A549 (cell line): ENCODE measurements at regions not wholly inside any gene's neighbourhood (a gene's known extent, or its start where the extent isn't known, plus 50 kb on each side); places are given as distances from the start of the nearest gene placed in this dataset.

Experiments
- ATAC-seq, 2 experiments: fragments of 200-7000 bp in 1 of 2; fragments of >200 bp in 1 of 2; cut with Nextera tagmentation in 1 of 2; cut with Tn5 transposase in 1 of 2; 3 replicates each; pipeline versions ENCODE4 v1.8.0 to v1.9.1; 2018 to 2020; ENCODE audit warnings: mild to moderate bottlenecking in 1 of 2, moderate library complexity in 1 of 2
- CTCF ChIA-PET: fragments of 300-600 bp; sonication (Branson Sonifier 250); formaldehyde crosslinking; extraction: SDS; loops from one replicate; lab custom pipeline; 2021; ENCODE audit warnings: antibody characterized with exemption, inconsistent platforms; lab: Yijun Ruan, JAX
- POLR2A ChIA-PET: fragments of 350-600 bp; formaldehyde crosslinking; extraction: SDS; loops from one replicate; lab custom pipeline; 2021; ENCODE audit warnings: antibody characterized with exemption, inconsistent platforms; lab: Yijun Ruan, JAX
- DNase-seq, 2 experiments: peaks; one replicate each; pipeline versions ENCODE4 v3.0.0 to v3.0.0-alpha.2; 2011 to 2016; ENCODE audit warnings: low read depth in 1 of 2, low spot score in 1 of 2
- FAIRE-seq: peaks from 2 replicates; lab custom pipeline; 2011; peaks lifted over from hg19 to GRCh38; lab: Jason Lieb, UNC
- H3K27ac ChIP-seq, 2 experiments: fragments of >200 bp; sonication (Bioruptor Twin); formaldehyde crosslinking; 3 replicates each; pipeline ENCODE4 v1.5.1; 2016 to 2017
- H3K4me1 ChIP-seq: fragments of >200 bp; sonication (Bioruptor Twin); formaldehyde crosslinking; 3 replicates; pipeline ENCODE4 v1.6.1; 2016
- H3K4me2 ChIP-seq: fragments of >200 bp; sonication (Bioruptor Twin); formaldehyde crosslinking; 3 replicates; pipeline ENCODE4 v1.6.1; 2016
- H3K4me3 ChIP-seq: fragments of >200 bp; sonication (Bioruptor Twin); formaldehyde crosslinking; 3 replicates; pipeline ENCODE4 v1.5.1; 2016
- H3K9me3 ChIP-seq: fragments of >200 bp; sonication (Bioruptor Twin); formaldehyde crosslinking; 3 replicates; pipeline ENCODE4 v1.6.1; 2016
- BHLHE40 ChIP-seq: IDR thresholded peaks from 2 replicates; pipeline ENCODE4 v1.6.1; 2012; ENCODE audit warnings: low read depth, low read length, inconsistent platforms
- CBX2 ChIP-seq: fragments of 200-600 bp; sonication (generic); IDR thresholded peaks from 2 replicates; pipeline ENCODE4 v1.6.1; 2016; ENCODE audit warnings: low read depth, mild to moderate bottlenecking, borderline replicate concordance
- CBX8 ChIP-seq: fragments of 200-600 bp; sonication (generic); IDR thresholded peaks from 2 replicates; pipeline ENCODE4 v1.6.1; 2016
- CEBPB ChIP-seq, 2 experiments: fragments of >200 bp in 1 of 2; sonication (Bioruptor Twin) in 1 of 2; formaldehyde crosslinking in 1 of 2; IDR thresholded peaks; 2 replicates each; pipeline ENCODE4 v1.6.1; 2012 to 2016
- FOSB ChIP-seq: fragments of 250-450 bp; sonication (Bioruptor Pico); IDR thresholded peaks from 2 replicates; pipeline ENCODE4 v1.5.0; 2020; ENCODE audit warnings: mild to moderate bottlenecking, moderate library complexity
- HDAC2 ChIP-seq: fragments of 200-600 bp; sonication (generic); IDR thresholded peaks from 2 replicates; pipeline ENCODE4 v1.6.1; 2016
- HES2 ChIP-seq: fragments of >200 bp; sonication (Bioruptor Twin); formaldehyde crosslinking; IDR thresholded peaks from 2 replicates; pipeline ENCODE4 v1.6.1; 2016
- HOXA7 ChIP-seq: fragments of 250-450 bp; sonication (Bioruptor Pico); IDR thresholded peaks from 2 replicates; pipeline ENCODE4 v1.5.0; 2020; ENCODE audit warnings: mild to moderate bottlenecking, moderate library complexity
- JUN ChIP-seq, 2 experiments: fragments of >200 bp; sonication (Bioruptor Twin); formaldehyde crosslinking; IDR thresholded peaks; 2 replicates in 1 of 2; 3 replicates in 1 of 2; pipeline ENCODE4 v1.6.1; 2016 to 2017
- JUNB ChIP-seq: fragments of >200 bp; sonication (Bioruptor Twin); formaldehyde crosslinking; IDR thresholded peaks from 2 replicates; pipeline ENCODE4 v1.6.1; 2016
- MAX ChIP-seq: IDR thresholded peaks from 2 replicates; pipeline ENCODE4 v1.6.1; 2012
- NPAS2 ChIP-seq: fragments of 250-450 bp; sonication (Bioruptor Pico); IDR thresholded peaks from 2 replicates; pipeline ENCODE4 v1.8.0; 2022; ENCODE audit warnings: mild to moderate bottlenecking, moderate library complexity, borderline replicate concordance
- PHF8 ChIP-seq: fragments of 200-600 bp; sonication (generic); IDR thresholded peaks from 2 replicates; pipeline ENCODE4 v1.6.1; 2016; ENCODE audit warnings: low read depth, mild to moderate bottlenecking, antibody characterized with exemption, moderate library complexity, borderline replicate concordance
- REST ChIP-seq: fragments of 200-600 bp; sonication (generic); IDR thresholded peaks from 2 replicates; pipeline ENCODE4 v1.6.1; 2016; ENCODE audit warnings: antibody characterized with exemption, mild to moderate bottlenecking, moderate library complexity
- RNF2 ChIP-seq: fragments of 200-600 bp; sonication (generic); IDR thresholded peaks from 2 replicates; pipeline ENCODE4 v1.6.1; 2016; ENCODE audit warnings: low read depth, mild to moderate bottlenecking, antibody characterized with exemption, moderate library complexity, borderline replicate concordance
- SMC3 ChIP-seq: fragments of >200 bp; sonication (Bioruptor Twin); formaldehyde crosslinking; IDR thresholded peaks from 3 replicates; pipeline ENCODE4 v1.6.1; 2018; ENCODE audit warnings: inconsistent platforms
- SREBF2 ChIP-seq: fragments of 450-650 bp; IDR thresholded peaks from 2 replicates; pipeline ENCODE4 v1.6.1; 2014; ENCODE audit warnings: mild to moderate bottlenecking, moderate library complexity
- TP53 ChIP-seq: fragments of 250-450 bp; sonication (Bioruptor Pico); IDR thresholded peaks from 2 replicates; pipeline ENCODE4 v1.5.0; 2021; ENCODE audit warnings: mild to moderate bottlenecking, moderate library complexity
- ZFP36 ChIP-seq: fragments of 450-650 bp; IDR thresholded peaks from 2 replicates; pipeline ENCODE4 v1.6.1; 2014; ENCODE audit warnings: borderline replicate concordance; ENCODE audit not compliant: partially characterized antibody
- WGBS: methylation state at CpG from one replicate; pipeline ENCODE4 v1.1.6; 2017; ENCODE audit errors: missing lambda C conversion rate; 5-methylcytosine and 5-hydroxymethylcytosine counted together

- FAIRE-seq = no peak
- WGBS = 3% methylated on average over 11 of the region's 11 CpGs
- no peak for ATAC-seq
- Histone ChIP-seq H3K4me2 (no peak overlapping the region), H3K4me1 (no peaks in the 10 kb centered on the region), H3K27ac (no peak overlapping the region), H3K9me3 (no peaks in the 10 kb centered on the region), H3K4me3 (no peak overlapping the region)
- CTCF ChIA-PET = no interaction called here
- DNase-seq = no peak
- TF ChIP-seq CEBPB (IDR thresholded peaks at IDR 0.05) (no peak), HDAC2 (no peak), HOXA7 (CRISPR knock-in tag) (no peak)
- POLR2A ChIA-PET = no interaction called here
Measured at GRCh38 chr12:5294274-5295070, 137.4 kb upstream of the NTF3 start.

GRCh38 chr12:5295151-5295550 is 136.8 kb upstream of the NTF3 start:
- ChIA-PET CTCF (no interaction called here), POLR2A (no interaction called here)
- DNase-seq (no peak), ATAC-seq (no peak), FAIRE-seq (no peak)
- no peaks in the 10 kb centered on the region for H3K9me3 ChIP-seq
- H3K27ac ChIP-seq = no peak overlapping the region
- 3% methylated on average over 3 of the region's 3 CpGs for WGBS
- no peak for TF ChIP-seq BHLHE40
- no peak overlapping the region for H3K4me2 ChIP-seq
- no peak overlapping the region for H3K4me3 ChIP-seq
- no peaks in the 10 kb centered on the region for H3K4me1 ChIP-seq

GRCh38 chr12:5295996-5296395 is 135.9 kb upstream of the NTF3 start:
- Histone ChIP-seq H3K4me3 (no peak overlapping the region), H3K4me1 (no peaks in the 10 kb centered on the region)
- TF ChIP-seq NPAS2 (CRISPR knock-in tag) = no peak
- no peak for TF ChIP-seq JUN (IDR thresholded peaks at IDR 0.05)
- no peak for TF ChIP-seq HOXA7 (CRISPR knock-in tag)
- TF ChIP-seq RNF2 = no peak
- TF ChIP-seq TP53 (CRISPR knock-in tag) = no peak
- no peak for TF ChIP-seq JUNB
- TF ChIP-seq SMC3 = no peak
- no peak for TF ChIP-seq FOSB
- TF ChIP-seq CBX8 = no peak
- no peak for TF ChIP-seq CBX2
- TF ChIP-seq MAX = no peak
- no peak for TF ChIP-seq REST
- no peak for TF ChIP-seq SREBF2
- no peak for TF ChIP-seq HES2
- no peak for TF ChIP-seq PHF8
- TF ChIP-seq ZFP36 = no peak
- TF ChIP-seq, all 56 proteins: peak for 0
- POLR2A ChIA-PET = no interaction called here
- 24% methylated on average over 2 of the region's 2 CpGs for WGBS
- Histone ChIP-seq H3K27ac (no peak overlapping the region), H3K9me3 (no peaks in the 10 kb centered on the region), H3K4me2 (no peak overlapping the region)
- CTCF ChIA-PET = no interaction called here
- no peak for ATAC-seq
- FAIRE-seq = no peak
- no peak for DNase-seq
